K562 (cell line): ENCODE measurements at regions not wholly inside any gene's neighbourhood (a gene's known extent, or its start where the extent isn't known, plus 50 kb on each side); places are given as distances from the start of the nearest gene placed in this dataset.

Experiments used
- ATAC-seq: fragments of 200-7000 bp; cut with Tn5 transposase; 3 replicates; pipeline ENCODE4 v1.9.1; 2020; ENCODE audit warnings: moderate library complexity
- BruUV-seq: library from RNA; stranded (reverse); fragments of 400-500 nt; replicated peaks from 2 replicates; lab custom pipeline; 2021; lab: Mats Ljungman, UMichigan
- CTCF ChIA-PET: fragments of 300-600 bp; formaldehyde crosslinking; extraction: SDS; loops from one replicate; lab custom pipeline; 2021; ENCODE audit warnings: low intra/inter-chr PET ratio; lab: Yijun Ruan, JAX
- POLR2A ChIA-PET: fragments of 300-600, 350-650 bp; sonication (Branson Sonifier 250); formaldehyde crosslinking; extraction: SDS; loops from one replicate; lab custom pipeline; 2021; ENCODE audit warnings: antibody characterized with exemption, inconsistent platforms; lab: Yijun Ruan, JAX
- DNase-seq, 4 experiments: peaks; one replicate each; pipeline versions ENCODE4 v3.0.0 to v3.0.0-alpha.2; 2011 to 2018; ENCODE audit warnings: low spot score in 3 of 4, mixed read lengths in 3 of 4; ENCODE audit errors: extremely low read depth in 1 of 4
- FAIRE-seq: peaks from 2 replicates; lab custom pipeline; 2011; peaks lifted over from hg19 to GRCh38; lab: Jason Lieb, UNC
- H2AFZ ChIP-seq: 2 replicates; pipeline ENCODE4 v1.6.0; 2011; ENCODE audit warnings: low read depth, low read length, control low read depth, inconsistent platforms
- H3K27ac ChIP-seq: fragments of 200-600 bp; 3 replicates; pipeline ENCODE4 v1.8.0; 2011; ENCODE audit warnings: low read depth, mild to moderate bottlenecking, control low read depth, inconsistent platforms, low read length, moderate library complexity, mixed read lengths; ENCODE audit errors: extremely low read depth
- H3K27me3 ChIP-seq, 2 experiments: fragments of 300-600 bp in 1 of 2; 2 replicates in 1 of 2; 3 replicates in 1 of 2; pipeline versions ENCODE4 v1.6.0 to v1.8.0; 2011; ENCODE audit warnings: inconsistent platforms in 2 of 2, low read length in 2 of 2, mild to moderate bottlenecking in 1 of 2, mixed read lengths in 1 of 2, moderate library complexity in 1 of 2; ENCODE audit not compliant: control insufficient read depth in 2 of 2, insufficient read depth in 2 of 2
- H3K36me3 ChIP-seq: fragments of 300-600 bp; 3 replicates; pipeline ENCODE4 v1.8.0; 2011; ENCODE audit warnings: mild to moderate bottlenecking, low read length, inconsistent platforms; ENCODE audit not compliant: control insufficient read depth, insufficient read depth
- H3K4me1 ChIP-seq, 2 experiments: fragments of 200-600 bp in 1 of 2; replicated peaks in 1 of 2; 2 replicates in 1 of 2; 3 replicates in 1 of 2; pipeline versions ENCODE4 v1.5.1 to v1.8.0; 2011; ENCODE audit warnings: inconsistent platforms in 2 of 2, low read length in 2 of 2, mild to moderate bottlenecking in 1 of 2, mixed read lengths in 1 of 2, moderate library complexity in 1 of 2; ENCODE audit not compliant: control insufficient read depth in 2 of 2, insufficient read depth in 2 of 2
- H3K4me2 ChIP-seq: 2 replicates; pipeline ENCODE4 v1.6.1; 2011; ENCODE audit warnings: low read length, control low read depth, inconsistent platforms, mixed read lengths; ENCODE audit not compliant: insufficient read depth
- H3K4me3 ChIP-seq: fragments of 200-600 bp; sonication (generic), shearing (Covaris generic); 2 replicates; pipeline ENCODE4 v1.5.1; 2016; ENCODE audit warnings: control low read depth, inconsistent platforms
- H3K79me2 ChIP-seq: fragments of 200-600 bp; 3 replicates; pipeline ENCODE4 v1.8.0; 2011; ENCODE audit warnings: low read length, inconsistent platforms; ENCODE audit not compliant: control insufficient read depth, insufficient read depth
- H3K9ac ChIP-seq, 2 experiments: 2 replicates each; pipeline versions ENCODE4 v1.6.0 to v1.6.1; 2011; ENCODE audit warnings: low read depth in 2 of 2, low read length in 2 of 2, control low read depth in 1 of 2, inconsistent platforms in 1 of 2, mild to moderate bottlenecking in 1 of 2, mixed read lengths in 1 of 2; ENCODE audit not compliant: insufficient read depth in 1 of 2
- H3K9me1 ChIP-seq: one replicate; pipeline ENCODE4 v1.6.0; 2011; ENCODE audit warnings: inconsistent platforms, mild to moderate bottlenecking, low read length, moderate library complexity; ENCODE audit not compliant: control insufficient read depth, insufficient read depth
- H3K9me3 ChIP-seq: replicated peaks from 2 replicates; pipeline ENCODE4 v1.5.1; 2011; ENCODE audit warnings: low read depth, low read length, inconsistent platforms; ENCODE audit not compliant: control insufficient read depth, insufficient read depth
- H4K20me1 ChIP-seq: replicated peaks from 2 replicates; pipeline ENCODE4 v1.6.1; 2011; ENCODE audit warnings: low read length, inconsistent platforms, mixed read lengths; ENCODE audit not compliant: control insufficient read depth, insufficient read depth
- CAMTA2 ChIP-seq: fragments of 250-450 bp; sonication (Bioruptor Pico); conservative IDR thresholded peaks from 2 replicates; pipeline ENCODE4 v1.5.1; 2022
- EZH2 ChIP-seq: IDR thresholded peaks from 2 replicates; pipeline ENCODE4 v1.6.1; 2012; ENCODE audit warnings: low read depth, mild to moderate bottlenecking, inconsistent platforms, low read length, borderline replicate concordance
- HEY1 ChIP-seq: fragments of 250-450 bp; sonication (Bioruptor Pico); IDR thresholded peaks from 2 replicates; pipeline ENCODE4 v1.5.0; 2020; ENCODE audit warnings: mild to moderate bottlenecking, moderate library complexity, borderline replicate concordance
- HNRNPL ChIP-seq: fragments of 200-400 bp; formaldehyde crosslinking; IDR thresholded peaks from 2 replicates; pipeline ENCODE4 v1.6.1; 2017; ENCODE audit warnings: low read depth, mild to moderate bottlenecking, low read length
- MNT ChIP-seq, 2 experiments: fragments of 450-650 bp; conservative IDR thresholded peaks; 2 replicates each; pipeline ENCODE4 v1.6.1; 2017; ENCODE audit warnings: mild to moderate bottlenecking in 2 of 2, moderate library complexity in 2 of 2
- MYC ChIP-seq, 2 experiments: fragments of 250-450 bp in 1 of 2; sonication (Bioruptor Pico) in 1 of 2; IDR thresholded peaks; 2 replicates each; pipeline versions ENCODE4 v1.5.1 to v1.6.1; 2012 to 2021; ENCODE audit warnings: low read depth in 2 of 2, borderline replicate concordance in 1 of 2, improper control_type of control experiment in 1 of 2, low read length in 1 of 2, mild to moderate bottlenecking in 1 of 2, moderate library complexity in 1 of 2
- PKNOX1 ChIP-seq: fragments of 450-650 bp; IDR thresholded peaks from 2 replicates; pipeline ENCODE4 v1.6.1; 2016
- POLR2H ChIP-seq: IDR thresholded peaks from 2 replicates; pipeline ENCODE4 v1.6.1; 2016; ENCODE audit warnings: missing genetic modification characterization, low read depth, mild to moderate bottlenecking, control low read depth, missing compliant biosample characterization, moderate library complexity
- PYGO2 ChIP-seq: fragments of 450-650 bp; IDR thresholded peaks from 2 replicates; pipeline ENCODE4 v1.6.1; 2016; ENCODE audit warnings: mild to moderate bottlenecking, missing genetic modification characterization, moderate library complexity, missing compliant biosample characterization
- ZC3H11A ChIP-seq: IDR thresholded peaks from 2 replicates; pipeline ENCODE4 v1.6.1; 2012; ENCODE audit warnings: low read depth, low read length, improper control_type of control experiment
- ZFP36 ChIP-seq: fragments of 150-350 bp; IDR thresholded peaks from 2 replicates; pipeline ENCODE4 v1.6.1; 2018; ENCODE audit warnings: low read length, low read depth; ENCODE audit not compliant: partially characterized antibody
- ZKSCAN8 ChIP-seq: fragments of 200-800 bp; sonication (Bioruptor generic); IDR thresholded peaks from 2 replicates; pipeline ENCODE4 v1.6.1; 2016; ENCODE audit warnings: missing genetic modification characterization, missing compliant biosample characterization
- ZNF280B ChIP-seq: fragments of 250-450 bp; sonication (Bioruptor Pico); IDR thresholded peaks from 2 replicates; pipeline ENCODE4 v1.5.1; 2021; ENCODE audit warnings: mild to moderate bottlenecking
- ZNF699 ChIP-seq: fragments of 250-450 bp; sonication (Bioruptor Pico); IDR thresholded peaks from 2 replicates; pipeline ENCODE4 v1.8.0; 2021; ENCODE audit warnings: mild to moderate bottlenecking, moderate library complexity; ENCODE audit not compliant: insufficient replicate concordance
- WGBS: fragments of 100-300 bp; shearing (Covaris generic); methylation state at CpG from one replicate; pipeline ENCODE4 v1.1.6; 2016; ENCODE audit warnings: low coverage, mixed read lengths; ENCODE audit not compliant: insufficient coverage; ENCODE audit errors: missing lambda C conversion rate; 5-methylcytosine and 5-hydroxymethylcytosine counted together
- in situ Hi-C: fragments of 300-500 bp; cut with MboI; formaldehyde crosslinking; loops from 4 replicates; pipeline ENCODE4 v1.15.0; 2018; ENCODE audit warnings: inconsistent platforms, mixed read lengths
- intact Hi-C: fragments of 100-400 bp; cut with micrococcal nuclease; formaldehyde crosslinking; loops from 2 replicates; pipeline ENCODE4 v1.14.2; 2022
- TF ChIP-seq, protein P1 (sequence below): fragments of 450-650 bp; formaldehyde crosslinking; IDR thresholded peaks from 2 replicates; pipeline ENCODE4 v1.4.0; 2020; ENCODE audit warnings: mild to moderate bottlenecking

GRCh38 chr3:197446700-197447056 lies 109.1 kb downstream of the BDH1 start (continued):
- TF ChIP-seq ZFP36: no peak
- no peak for TF ChIP-seq MYC (IDR thresholded peaks at IDR 0.05; ENCODE audit: low read depth, low read length)
- no peak for TF ChIP-seq MYC (CRISPR knock-in tag; IDR thresholded peaks at IDR 0.05; ENCODE audit: borderline replicate concordance, low read depth)
- TF ChIP-seq PKNOX1: no peak
- TF ChIP-seq POLR2H (tag): no peak
- no peak for TF ChIP-seq CAMTA2
- no peak for TF ChIP-seq ZKSCAN8 (CRISPR knock-in tag)

DNA sequence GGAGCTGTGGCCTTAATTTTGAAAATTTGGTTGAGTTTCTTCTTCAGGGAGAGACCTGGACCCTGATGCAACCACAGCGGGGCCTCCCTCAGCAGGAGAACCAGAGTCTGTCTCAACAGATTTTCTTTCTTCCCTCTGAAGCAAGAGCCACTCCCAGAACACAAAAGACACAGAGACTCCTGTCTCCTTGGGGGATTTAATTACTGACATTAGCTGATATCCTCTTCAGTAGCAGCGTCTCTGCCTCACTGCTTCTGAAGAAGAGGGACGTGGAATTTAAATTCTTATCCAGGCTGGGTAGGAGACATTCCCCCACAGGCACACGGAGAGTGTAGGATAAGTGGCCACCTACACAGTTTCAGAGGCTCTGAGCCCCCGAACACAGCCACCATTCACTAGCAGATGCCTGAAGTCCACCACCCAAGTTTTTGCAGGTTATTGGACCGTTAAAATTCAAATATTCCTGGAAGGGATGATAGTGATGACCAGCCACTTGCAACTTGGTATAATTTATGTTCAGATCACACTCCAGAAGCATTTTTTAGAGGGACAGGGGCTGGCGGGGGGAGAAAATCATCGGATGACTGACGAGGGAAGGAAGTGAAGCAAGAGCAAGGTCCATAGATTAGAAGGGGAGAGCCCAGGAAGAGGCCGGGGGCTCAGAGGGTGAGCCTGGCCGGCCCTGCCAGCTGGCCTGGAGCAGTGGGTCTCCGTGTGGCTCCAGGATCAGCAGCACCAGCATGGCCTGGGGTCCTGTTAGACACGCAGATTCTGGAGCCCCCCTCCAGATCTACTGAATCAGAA lies 109.7 kb downstream of the BDH1 start:
- no peaks in the 10 kb centered on the region for H3K9me1 ChIP-seq
- H3K9me3 ChIP-seq: no peaks in the 10 kb centered on the region
- no peak overlapping the region for H3K4me3 ChIP-seq
- no peak overlapping the region for H3K27ac ChIP-seq
- H3K36me3 ChIP-seq: no peaks in the 10 kb centered on the region
- POLR2A ChIA-PET: interaction anchor here (0.6 kb wide), 1 partner anchor 11 kb away, joined by 3 read pairs; no protein-coding TSS in a partner anchor
- FAIRE-seq (no peak), ATAC-seq (no peak), DNase-seq (no peak)
- intact Hi-C loops: no loop called here
- CTCF ChIA-PET: no interaction called here
- H3K9ac ChIP-seq: no peak overlapping the region
- in situ Hi-C loops: no loop called here
- H3K4me2 ChIP-seq: no peak overlapping the region
- H2AFZ ChIP-seq: no peak overlapping the region
- H4K20me1 ChIP-seq: no peaks in the 10 kb centered on the region
- BruUV-seq: no TSS peak
- WGBS: 72% methylated on average over 12 of the region's 13 CpGs
- H3K4me1 ChIP-seq: peaks cover 16 to 41% of the 10 kb centered on the region in 2 experiments
- no peaks in the 10 kb centered on the region; a peak in 1 of 5 replicates for H3K27me3 ChIP-seq
- no peaks in the 10 kb centered on the region for H3K79me2 ChIP-seq
- TF ChIP-seq ZNF280B (CRISPR knock-in tag) (no peak), HNRNPL (no peak), HEY1 (CRISPR knock-in tag) (no peak), ZC3H11A (no peak), ZNF699 (CRISPR knock-in tag) (no peak), PYGO2 (no peak), MNT (conservative IDR thresholded peaks at IDR 0.05) (no peak), EZH2 (no peak)
- TF ChIP-seq, protein P1, sequence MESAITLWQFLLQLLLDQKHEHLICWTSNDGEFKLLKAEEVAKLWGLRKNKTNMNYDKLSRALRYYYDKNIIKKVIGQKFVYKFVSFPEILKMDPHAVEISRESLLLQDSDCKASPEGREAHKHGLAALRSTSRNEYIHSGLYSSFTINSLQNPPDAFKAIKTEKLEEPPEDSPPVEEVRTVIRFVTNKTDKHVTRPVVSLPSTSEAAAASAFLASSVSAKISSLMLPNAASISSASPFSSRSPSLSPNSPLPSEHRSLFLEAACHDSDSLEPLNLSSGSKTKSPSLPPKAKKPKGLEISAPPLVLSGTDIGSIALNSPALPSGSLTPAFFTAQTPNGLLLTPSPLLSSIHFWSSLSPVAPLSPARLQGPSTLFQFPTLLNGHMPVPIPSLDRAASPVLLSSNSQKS: no peak
